H7 (cell line): ENCODE measurements at regions not wholly inside any gene's neighbourhood (a gene's known extent, or its start where the extent isn't known, plus 50 kb on each side); places are given as distances from the start of the nearest gene placed in this dataset.

ENCODE experiments used
- DNase-seq: peaks from one replicate; pipeline ENCODE4 v3.0.0; 2012
- H3K27me3 ChIP-seq: 2 replicates; pipeline ENCODE4 v1.6.0; 2011; ENCODE audit warnings: mild to moderate bottlenecking, low read length; ENCODE audit not compliant: control insufficient read depth, insufficient read depth
- H3K36me3 ChIP-seq: replicated peaks from 2 replicates; pipeline ENCODE4 v1.5.1; 2011; ENCODE audit warnings: low read length; ENCODE audit not compliant: control insufficient read depth, insufficient read depth
- H3K4me3 ChIP-seq: 2 replicates; pipeline ENCODE4 v1.5.1; 2011; ENCODE audit warnings: low read depth, mild to moderate bottlenecking, control low read depth, low read length, moderate library complexity; ENCODE audit not compliant: insufficient read depth

GRCh38 chr1:235045034-235045690, 83.5 kb downstream of the TOMM20 start:
- no peak for DNase-seq
- Histone ChIP-seq H3K27me3 (no peaks in the 10 kb centered on the region), H3K4me3 (no peak overlapping the region), H3K36me3 (no peaks in the 10 kb centered on the region)

DNA sequence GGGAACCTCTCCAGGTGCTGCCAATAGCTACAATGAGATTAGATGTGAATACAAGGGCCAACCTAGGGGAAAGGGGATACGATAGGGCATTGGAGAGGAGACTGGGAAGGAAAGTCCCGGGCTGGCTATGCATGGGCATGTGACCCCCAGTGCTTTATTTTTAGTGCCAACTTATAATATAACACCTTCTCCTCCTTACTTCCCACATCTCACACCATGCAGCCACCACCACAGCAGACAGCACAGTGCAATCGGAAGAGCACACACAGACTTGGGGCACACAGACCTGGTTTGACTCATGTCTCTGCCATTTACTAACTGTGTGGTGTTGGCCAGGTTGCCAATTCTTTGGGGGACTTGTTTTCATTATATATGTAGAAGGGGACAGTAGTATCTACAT, 85.4 kb downstream of the TOMM20 start:
- H3K36me3 ChIP-seq: no peaks in the 10 kb centered on the region
- H3K4me3 ChIP-seq: no peak overlapping the region
- DNase-seq: no peak
- no peaks in the 10 kb centered on the region for H3K27me3 ChIP-seq

- DNase-seq: no peak
- Histone ChIP-seq H3K36me3 (no peaks in the 10 kb centered on the region), H3K27me3 (no peaks in the 10 kb centered on the region), H3K4me3 (no peak overlapping the region)
Observed at GRCh38 chr1:235038701-235039100, 89.9 kb downstream of the TOMM20 start.

DNA sequence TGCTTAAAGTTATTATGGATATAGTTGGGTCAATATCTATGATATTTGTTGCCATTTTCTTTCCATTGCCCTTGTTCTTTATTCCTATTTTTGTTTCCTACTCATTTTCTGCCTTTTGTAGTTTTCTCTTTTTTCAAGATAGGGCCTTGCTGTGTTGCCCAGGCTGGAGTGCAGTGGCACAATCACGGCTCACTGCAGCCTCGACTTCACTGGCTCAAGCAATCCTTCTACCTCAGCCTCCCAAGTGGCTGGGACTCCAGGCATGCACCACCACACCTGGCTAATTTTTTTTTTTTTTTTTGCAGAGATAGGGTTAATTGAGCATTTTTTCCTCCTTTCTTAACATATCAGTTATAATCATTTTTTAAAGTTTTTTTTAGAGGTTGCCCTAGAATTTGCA, 92.7 kb downstream of the TOMM20 start:
- no peak for DNase-seq
- no peak overlapping the region for H3K4me3 ChIP-seq
- no peaks in the 10 kb centered on the region for H3K27me3 ChIP-seq
- H3K36me3 ChIP-seq: no peaks in the 10 kb centered on the region

- Histone ChIP-seq H3K27me3 (no peaks in the 10 kb centered on the region), H3K36me3 (no peaks in the 10 kb centered on the region), H3K4me3 (no peak overlapping the region)
- no peak for DNase-seq
Observed at GRCh38 chr1:235030919-235031596, 97.6 kb downstream of the TOMM20 start.

DNA sequence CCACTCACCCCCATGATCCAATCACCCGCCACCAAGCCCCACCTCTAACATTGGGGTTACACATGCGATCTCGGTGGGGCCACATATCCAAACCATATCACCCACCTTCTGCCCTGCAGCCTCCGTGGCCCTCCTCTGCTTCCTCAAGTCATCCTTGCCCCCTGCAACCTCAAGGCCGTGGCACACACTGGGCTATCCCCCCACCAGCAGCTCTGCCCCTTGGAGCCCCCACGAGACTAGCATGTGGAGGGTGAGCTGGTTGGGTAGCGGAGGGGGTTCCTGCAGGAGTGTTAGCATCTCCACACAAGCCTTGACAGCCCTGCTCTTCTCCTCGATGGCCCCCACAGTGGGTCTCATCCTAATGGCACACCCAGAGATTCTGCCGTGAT, 100.8 kb downstream of the TOMM20 start:
- no peak for DNase-seq
- Histone ChIP-seq H3K4me3 (no peak overlapping the region), H3K27me3 (no peaks in the 10 kb centered on the region), H3K36me3 (no peaks in the 10 kb centered on the region)

GRCh38 chr1:235027076-235027861, 101.4 kb downstream of the TOMM20 start:
- H3K36me3 ChIP-seq: no peaks in the 10 kb centered on the region
- no peak for DNase-seq
- H3K27me3 ChIP-seq: no peaks in the 10 kb centered on the region
- H3K4me3 ChIP-seq: no peak overlapping the region

DNA sequence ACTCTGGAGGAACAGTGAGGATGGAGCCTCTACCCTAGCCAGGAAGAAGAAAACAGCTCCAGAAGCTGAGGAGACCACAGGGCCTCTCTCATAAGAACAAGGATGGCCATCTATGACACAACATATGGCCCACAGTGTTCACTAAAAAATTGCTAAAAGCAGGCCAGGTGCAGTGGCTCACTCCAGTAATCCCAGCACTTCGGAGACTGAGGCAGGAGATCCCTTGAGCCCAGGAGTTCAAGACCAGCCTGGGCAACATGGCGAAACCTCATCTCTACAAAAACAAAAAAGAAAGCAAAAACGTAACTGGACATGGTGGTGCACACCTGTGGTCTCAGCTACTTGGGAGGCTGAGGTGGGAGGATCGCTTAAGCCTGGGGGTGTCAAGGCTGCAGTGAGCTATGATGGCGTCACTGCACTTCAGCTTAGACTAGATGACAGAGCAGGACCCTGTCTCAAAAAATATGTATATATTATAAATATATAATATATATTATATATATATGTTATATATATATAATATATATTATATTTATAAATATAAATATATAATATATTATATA, 103.1 kb downstream of the TOMM20 start:
- H3K27me3 ChIP-seq: no peaks in the 10 kb centered on the region
- H3K36me3 ChIP-seq: no peaks in the 10 kb centered on the region
- no peak overlapping the region for H3K4me3 ChIP-seq
- DNase-seq: no peak

DNA sequence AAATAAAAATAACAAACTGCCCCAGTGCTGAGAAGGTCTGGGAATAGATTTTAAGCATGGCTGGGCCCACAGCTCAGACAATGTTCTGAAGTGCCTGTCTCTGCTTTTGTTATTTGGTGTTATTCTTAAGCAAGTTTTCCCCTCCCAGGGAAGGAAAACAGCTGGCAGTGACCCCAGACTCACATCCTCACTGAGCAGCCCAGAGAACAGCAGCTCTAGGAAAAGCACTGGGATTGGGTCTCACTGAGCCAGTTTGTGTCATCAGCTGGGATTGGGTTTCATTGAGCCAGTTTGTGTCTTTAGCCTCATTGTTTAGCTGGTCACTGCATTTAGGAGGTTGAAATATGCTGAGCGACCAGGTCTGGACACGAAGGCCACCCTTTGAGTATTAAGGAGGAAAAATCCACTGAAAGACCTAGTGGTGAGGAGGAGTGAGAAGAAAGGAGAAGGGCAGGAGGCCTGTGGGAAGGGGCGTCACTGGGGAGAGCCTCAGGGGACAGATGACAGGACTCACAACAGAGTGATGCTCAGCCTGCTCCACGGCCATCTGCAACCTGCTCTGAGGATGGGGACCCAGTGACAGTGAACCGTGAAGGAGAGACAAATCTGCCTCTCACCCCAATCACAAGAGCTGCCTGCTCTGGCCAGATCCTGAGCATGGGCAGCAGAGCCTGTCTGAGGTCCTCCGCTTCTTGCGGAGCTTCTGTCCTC, 103.8 kb downstream of the TOMM20 start:
- no peak overlapping the region for H3K4me3 ChIP-seq
- no peak for DNase-seq
- no peaks in the 10 kb centered on the region for H3K36me3 ChIP-seq
- H3K27me3 ChIP-seq: no peaks in the 10 kb centered on the region

- Histone ChIP-seq H3K27me3 (no peaks in the 10 kb centered on the region), H3K4me3 (no peak overlapping the region), H3K36me3 (no peaks in the 10 kb centered on the region)
- DNase-seq: no peak
Observed at GRCh38 chr1:235023711-235024439, 104.8 kb downstream of the TOMM20 start.

GRCh38 chr1:235022981-235023710, 105.5 kb downstream of the TOMM20 start:
- Histone ChIP-seq H3K36me3 (no peaks in the 10 kb centered on the region), H3K27me3 (no peaks in the 10 kb centered on the region), H3K4me3 (no peak overlapping the region)
- DNase-seq: no peak

- H3K27me3 ChIP-seq: no peaks in the 10 kb centered on the region
- no peak overlapping the region for H3K4me3 ChIP-seq
- no peak for DNase-seq
- H3K36me3 ChIP-seq: no peaks in the 10 kb centered on the region
Observed at GRCh38 chr1:235022341-235022980, 106.2 kb downstream of the TOMM20 start.

DNA sequence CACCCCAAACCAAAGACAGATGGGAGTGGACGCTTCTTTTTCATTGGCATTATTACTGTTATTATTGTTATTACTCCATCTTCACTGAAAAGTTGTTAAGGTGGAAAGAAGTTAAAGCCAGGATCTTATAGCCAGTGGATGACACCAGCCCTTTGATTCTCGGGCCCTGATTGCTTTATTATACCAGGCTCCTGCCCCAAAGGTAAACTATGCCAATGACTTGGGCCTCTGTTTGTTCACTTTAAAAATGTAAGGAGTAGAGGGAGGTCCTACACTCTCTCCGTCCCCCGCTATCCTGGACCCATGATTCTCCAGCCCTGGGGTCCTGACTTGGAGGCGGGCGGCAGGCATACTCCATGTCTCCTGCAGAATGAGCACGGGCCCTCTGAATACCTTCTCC, 106.8 kb downstream of the TOMM20 start:
- no peaks in the 10 kb centered on the region; the same call in 1 of the 2 replicates for H3K27me3 ChIP-seq
- no peak overlapping the region for H3K4me3 ChIP-seq
- no peak for DNase-seq
- no peaks in the 10 kb centered on the region for H3K36me3 ChIP-seq
